ENCODE measurements at regions not wholly inside any gene's neighbourhood (a gene's known extent, or its start where the extent isn't known, plus 50 kb on each side); places are given as distances from the start of the nearest gene placed in this dataset.

DNA sequence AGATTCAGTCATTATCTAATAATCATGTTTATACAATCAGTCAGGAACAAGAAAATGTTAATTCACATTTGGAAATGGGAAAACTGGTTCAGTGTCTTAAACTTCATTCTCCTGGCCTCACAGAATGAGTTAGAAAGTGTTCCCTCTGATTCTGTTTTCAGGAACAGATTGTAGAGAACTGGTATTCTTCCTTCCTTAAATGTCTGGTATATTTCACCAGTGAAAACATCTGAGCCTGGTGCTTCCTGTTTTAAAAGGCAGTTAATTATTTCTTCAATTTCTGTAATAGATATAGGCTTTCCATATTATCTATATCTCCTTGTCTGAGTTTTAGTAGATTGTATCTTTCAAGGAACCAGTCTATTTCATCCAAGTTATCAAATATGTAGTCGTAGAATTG, 97.1 kb upstream of the TMEM168 start:
- no peak overlapping the region for H4K5ac ChIP-seq (ENCODE audit: insufficient read length, low read depth, low read length)
- H2AK5ac ChIP-seq (ENCODE audit: low read depth, low read length): no peak overlapping the region
- H4K91ac ChIP-seq (replicated peaks; ENCODE audit: insufficient read length, low read length): no peak overlapping the region
- H3K4me1 ChIP-seq (replicated peaks in 1 of 4; ENCODE audit: control insufficient read depth in 3 of 4, insufficient read depth in 4 of 4, low read length in 3 of 4): peaks cover 0 to 3% (median 0%) of the 10 kb centered on the region in 4 experiments; a peak in 3 of 7 replicates
- H3K23ac ChIP-seq (ENCODE audit: insufficient read length): no peak overlapping the region
- WGBS, 2 experiments (ENCODE audit: extremely low coverage in 1 of 2, insufficient coverage in 1 of 2, insufficient read length in 1 of 2, insufficient replicate concordance in 2 of 2, low coverage in 1 of 2, low lambda C conversion rate in 2 of 2, missing lambda C conversion rate in 1 of 2): 96% methylated on average over 1 of the region's 1 CpG; no CpG with 5 or more reads in 1 of the 2 experiments
- no peaks in the 10 kb centered on the region for H3K79me1 ChIP-seq (ENCODE audit: low read depth, low read length)
- no peak overlapping the region for H4K8ac ChIP-seq (ENCODE audit: extremely low read depth, insufficient read depth, low read length)
- H2BK15ac ChIP-seq (ENCODE audit: low read length): no peak overlapping the region
- no peak overlapping the region for H3K14ac ChIP-seq (ENCODE audit: insufficient read length)
- H3K79me2 ChIP-seq (ENCODE audit: control insufficient read depth in 1 of 2, insufficient read depth in 2 of 2, low read length in 2 of 2): no peaks in the 10 kb centered on the region
- H2BK120ac ChIP-seq (replicated peaks; ENCODE audit: low read depth, low read length): no peak overlapping the region
- H3K56ac ChIP-seq (replicated peaks; ENCODE audit: insufficient read length, low read depth, low read length): no peak overlapping the region
- H3K4me2 ChIP-seq (ENCODE audit: insufficient read depth in 1 of 2, low read depth in 2 of 2, low read length in 2 of 2): no peak overlapping the region
- H3K27ac ChIP-seq (ENCODE audit: low read depth, low read length): no peak overlapping the region
- H2BK20ac ChIP-seq (ENCODE audit: low read length): no peak overlapping the region
- no peak overlapping the region for H2BK12ac ChIP-seq (ENCODE audit: low read depth, low read length)
- no peak for DNase-seq (ENCODE audit: low read depth in 1 of 2, low spot score in 2 of 2)
- H3K36me3 ChIP-seq (ENCODE audit: control insufficient read depth in 2 of 4, insufficient read depth in 4 of 4, low read length in 3 of 4): no peaks in the 10 kb centered on the region
- no peak overlapping the region for H3K4ac ChIP-seq (replicated peaks; ENCODE audit: insufficient read length, low read depth, low read length)
- H3K4me3 ChIP-seq (ENCODE audit: extremely low read depth in 1 of 4, insufficient read depth in 2 of 4, low read depth in 3 of 4, low read length in 4 of 4): no peak overlapping the region
- H4K20me1 ChIP-seq (replicated peaks in 1 of 2; ENCODE audit: control insufficient read depth in 1 of 2, insufficient read depth in 2 of 2, low read length in 2 of 2): peaks cover 0 to 2% of the 10 kb centered on the region in 2 experiments
- CTCF ChIA-PET (ENCODE audit: partially characterized antibody): no interaction called here
- no peak overlapping the region for H2AFZ ChIP-seq (ENCODE audit: low read length)
- H3K27me3 ChIP-seq (replicated peaks in 1 of 4; ENCODE audit: control insufficient read depth in 3 of 4, extremely low read depth in 1 of 4, insufficient read depth in 3 of 4, low read length in 3 of 4): no peaks in the 10 kb centered on the region
- no peak overlapping the region for H2BK5ac ChIP-seq (ENCODE audit: low read depth, low read length)
- no peaks in the 10 kb centered on the region for H3K23me2 ChIP-seq (ENCODE audit: low read depth, low read length)
- FAIRE-seq: no peak
- POLR2A ChIA-PET (ENCODE audit: partially characterized antibody): no interaction called here
- no peak overlapping the region for H3K9ac ChIP-seq (replicated peaks in 1 of 4; ENCODE audit: extremely low read depth in 1 of 4, low read depth in 3 of 4, low read length in 3 of 4)
- no peak overlapping the region for H3K18ac ChIP-seq (ENCODE audit: extremely low read depth, low read length)
- no peaks in the 10 kb centered on the region for H3K9me3 ChIP-seq (ENCODE audit: insufficient read depth in 2 of 2, low read depth in 1 of 2, low read length in 1 of 2)
- no peak for TF ChIP-seq KDM1A (IDR thresholded peaks at IDR 0.05; ENCODE audit: borderline replicate concordance, low read length)
- TF ChIP-seq SAP30 (IDR thresholded peaks at IDR 0.05; ENCODE audit: insufficient read depth, insufficient replicate concordance, low read length): no peak
- no peak for TF ChIP-seq CBX5 (IDR thresholded peaks at IDR 0.05; ENCODE audit: low read depth, low read length)
- TF ChIP-seq YY1 (IDR thresholded peaks at IDR 0.05; ENCODE audit: low read depth, low read length): no peak
- no peak for TF ChIP-seq KDM5A (IDR thresholded peaks at IDR 0.05; ENCODE audit: low read length)
- TF ChIP-seq CHD2 (IDR thresholded peaks at IDR 0.05; ENCODE audit: low read length): no peak
- TF ChIP-seq TCF12 (IDR thresholded peaks at IDR 0.05; ENCODE audit: low read depth, low read length): no peak
- TF ChIP-seq SIX5 (IDR thresholded peaks at IDR 0.05; ENCODE audit: low read depth, low read length): no peak
- TF ChIP-seq SIN3A (conservative IDR thresholded peaks at IDR 0.05 in 1 of 2, IDR thresholded peaks at IDR 0.05 in 1 of 2; ENCODE audit: low read depth in 1 of 2, low read length in 2 of 2): no peak
- TF ChIP-seq, protein P1, sequence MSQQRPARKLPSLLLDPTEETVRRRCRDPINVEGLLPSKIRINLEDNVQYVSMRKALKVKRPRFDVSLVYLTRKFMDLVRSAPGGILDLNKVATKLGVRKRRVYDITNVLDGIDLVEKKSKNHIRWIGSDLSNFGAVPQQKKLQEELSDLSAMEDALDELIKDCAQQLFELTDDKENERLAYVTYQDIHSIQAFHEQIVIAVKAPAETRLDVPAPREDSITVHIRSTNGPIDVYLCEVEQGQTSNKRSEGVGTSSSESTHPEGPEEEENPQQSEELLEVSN (IDR thresholded peaks at IDR 0.05): no peak
- no peak for TF ChIP-seq ZNF274 (IDR thresholded peaks at IDR 0.05; ENCODE audit: borderline replicate concordance, extremely low read depth, low read length)
- no peak for TF ChIP-seq TEAD4 (IDR thresholded peaks at IDR 0.05; ENCODE audit: low read depth, low read length)
- TF ChIP-seq RNF2 (IDR thresholded peaks at IDR 0.05; ENCODE audit: borderline replicate concordance, low read depth, low read length, missing control alignments, poor library complexity, severe bottlenecking): no peak
- no peak for TF ChIP-seq PHF8 (conservative IDR thresholded peaks at IDR 0.05; ENCODE audit: low read depth, low read length)
- TF ChIP-seq MAFK (IDR thresholded peaks at IDR 0.05; ENCODE audit: low read depth, low read length): no peak
